GM18505 (cell line): ENCODE measurements at regions not wholly inside any gene's neighbourhood (a gene's known extent, or its start where the extent isn't known, plus 50 kb on each side); places are given as distances from the start of the nearest gene placed in this dataset.
"Not testable (repeated sequence)": the region's sequence is repeated elsewhere in the genome, so short reads cannot be mapped to it uniquely, and the experiment has no call there.

Source experiments
- ATAC-seq: cut with Tn5 transposase; IDR thresholded peaks from one replicate; pipeline ENCODE4 v1.9.1; 2021; ENCODE audit not compliant: unreplicated experiment
- POLR2A ChIP-seq: IDR thresholded peaks from 4 replicates; pipeline ENCODE4 v1.6.1; 2011; ENCODE audit warnings: borderline replicate concordance; ENCODE audit not compliant: insufficient read depth, insufficient read length; ENCODE audit errors: extremely low read depth

- ATAC-seq, result not testable (repeated sequence)
Measured at GRCh38 chr5:102154791-102155605, 141.1 kb downstream of the SLCO4C1 start.

- TF ChIP-seq POLR2A, result no peak
- ATAC-seq, result no peak
Measured at GRCh38 chr5:102154291-102154690, 141.8 kb downstream of the SLCO4C1 start.

GRCh38 chr5:102153003-102153759 is 142.9 kb downstream of the SLCO4C1 start:
- ATAC-seq, result peak; percentile 82
- TF ChIP-seq POLR2A, result no peak

- TF ChIP-seq POLR2A, result no peak
- no peak for ATAC-seq
Measured at GRCh38 chr5:102139029-102139428, 157.1 kb downstream of the SLCO4C1 start.

GRCh38 chr5:102138243-102138653 is 157.8 kb downstream of the SLCO4C1 start:
- no peak for ATAC-seq
- no peak for TF ChIP-seq POLR2A

- no peak for ATAC-seq
- TF ChIP-seq POLR2A, result no peak
Measured at GRCh38 chr5:102130890-102131289, 165.2 kb downstream of the SLCO4C1 start.

GRCh38 chr5:102130386-102130785 is 165.7 kb downstream of the SLCO4C1 start:
- no peak for ATAC-seq
- TF ChIP-seq POLR2A, result no peak

- TF ChIP-seq POLR2A, result no peak
- ATAC-seq, result no peak
Measured at GRCh38 chr5:102119252-102119651, 176.8 kb downstream of the SLCO4C1 start.

- no peak for ATAC-seq
- no peak for TF ChIP-seq POLR2A
Measured at GRCh38 chr5:102115736-102116135, 180.3 kb downstream of the SLCO4C1 start.

GRCh38 chr5:102114525-102115069 is 181.5 kb downstream of the SLCO4C1 start:
- TF ChIP-seq POLR2A, result no peak
- no peak for ATAC-seq

- ATAC-seq, result no peak
- TF ChIP-seq POLR2A, result no peak
Measured at GRCh38 chr5:102107865-102108264, 188.2 kb downstream of the SLCO4C1 start.

GRCh38 chr5:102106599-102106998 is 189.5 kb downstream of the SLCO4C1 start:
- TF ChIP-seq POLR2A, result no peak
- ATAC-seq, result no peak

GRCh38 chr5:102099766-102100331 is 196.2 kb downstream of the SLCO4C1 start:
- TF ChIP-seq POLR2A, result no peak
- no peak for ATAC-seq

- not testable (repeated sequence) for ATAC-seq
Measured at GRCh38 chr5:102099083-102099482, 197.0 kb downstream of the SLCO4C1 start.

GRCh38 chr5:102098606-102099005 is 197.5 kb downstream of the SLCO4C1 start:
- ATAC-seq, result not testable (repeated sequence)
